ENCODE measurements at regions not wholly inside any gene's neighbourhood (a gene's known extent, or its start where the extent isn't known, plus 50 kb on each side); places are given as distances from the start of the nearest gene placed in this dataset.

DNA sequence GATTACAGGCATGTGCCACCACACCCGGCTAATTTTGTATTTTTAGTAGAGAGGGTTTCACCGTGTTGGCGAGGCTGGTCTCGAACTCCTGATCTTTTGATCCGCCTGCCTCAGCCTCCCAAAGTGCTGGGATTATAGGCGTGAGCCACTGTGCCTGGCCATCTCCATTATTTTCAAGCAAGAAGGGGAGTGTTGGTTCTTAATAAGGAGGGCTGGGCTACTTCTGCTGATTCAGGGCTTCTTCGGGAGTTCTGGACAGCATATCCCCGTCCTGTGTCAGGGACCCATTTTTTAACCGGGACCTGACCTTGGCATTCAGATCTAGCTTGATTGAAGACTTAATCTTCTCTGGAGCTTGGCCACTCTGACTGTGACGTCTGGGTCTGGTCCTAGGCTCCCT lies 74.1 kb upstream of the SYN2 start:
- Histone ChIP-seq H3K4me3 (no peak overlapping the region), H3K27me3 (no peaks in the 10 kb centered on the region), H3K36me3 (no peaks in the 10 kb centered on the region), H3K9me3 (no peaks in the 10 kb centered on the region), H3K4me1 (no peaks in the 10 kb centered on the region), H3K27ac (no peak overlapping the region)
- no peak for DNase-seq
- no peak for ATAC-seq (ENCODE audit: low FRiP score in 2 of 2)
- TF ChIP-seq, protein P1, sequence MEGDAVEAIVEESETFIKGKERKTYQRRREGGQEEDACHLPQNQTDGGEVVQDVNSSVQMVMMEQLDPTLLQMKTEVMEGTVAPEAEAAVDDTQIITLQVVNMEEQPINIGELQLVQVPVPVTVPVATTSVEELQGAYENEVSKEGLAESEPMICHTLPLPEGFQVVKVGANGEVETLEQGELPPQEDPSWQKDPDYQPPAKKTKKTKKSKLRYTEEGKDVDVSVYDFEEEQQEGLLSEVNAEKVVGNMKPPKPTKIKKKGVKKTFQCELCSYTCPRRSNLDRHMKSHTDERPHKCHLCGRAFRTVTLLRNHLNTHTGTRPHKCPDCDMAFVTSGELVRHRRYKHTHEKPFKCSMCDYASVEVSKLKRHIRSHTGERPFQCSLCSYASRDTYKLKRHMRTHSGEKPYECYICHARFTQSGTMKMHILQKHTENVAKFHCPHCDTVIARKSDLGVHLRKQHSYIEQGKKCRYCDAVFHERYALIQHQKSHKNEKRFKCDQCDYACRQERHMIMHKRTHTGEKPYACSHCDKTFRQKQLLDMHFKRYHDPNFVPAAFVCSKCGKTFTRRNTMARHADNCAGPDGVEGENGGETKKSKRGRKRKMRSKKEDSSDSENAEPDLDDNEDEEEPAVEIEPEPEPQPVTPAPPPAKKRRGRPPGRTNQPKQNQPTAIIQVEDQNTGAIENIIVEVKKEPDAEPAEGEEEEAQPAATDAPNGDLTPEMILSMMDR (IDR thresholded peaks at IDR 0.05) = no peak
- TF ChIP-seq POLR2AphosphoS5 (IDR thresholded peaks at IDR 0.05) = no peak
- no peak for TF ChIP-seq EP300 (IDR thresholded peaks at IDR 0.05)
- TF ChIP-seq POLR2A (IDR thresholded peaks at IDR 0.05) = no peak
- WGBS, 2 donors = 93 to 94% methylated on average over 8 to 10 of the region's 10 CpGs

DNA sequence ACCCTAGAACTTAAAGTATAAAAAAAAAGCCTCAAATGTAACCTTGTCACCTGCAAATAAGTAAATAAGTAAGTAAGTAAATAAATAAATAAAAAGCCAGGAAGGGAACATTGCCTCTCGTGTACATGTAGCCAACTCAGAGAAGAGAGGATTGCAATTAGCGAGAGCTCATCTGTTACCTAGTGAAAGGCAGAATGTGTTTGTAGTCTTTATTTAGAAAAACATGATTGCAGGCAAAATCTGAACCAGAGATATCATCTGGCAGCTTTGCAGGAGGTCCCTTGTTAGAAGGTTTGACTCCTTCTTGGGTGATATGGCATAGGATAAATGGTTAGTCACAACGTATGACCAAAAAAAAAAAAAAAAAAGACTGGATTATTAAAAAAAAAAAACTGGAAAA lies 71.6 kb upstream of the SYN2 start:
- no peak for DNase-seq
- Histone ChIP-seq H3K27me3 (no peaks in the 10 kb centered on the region), H3K9me3 (no peaks in the 10 kb centered on the region), H3K36me3 (no peaks in the 10 kb centered on the region), H3K27ac (no peak overlapping the region), H3K4me3 (no peak overlapping the region), H3K4me1 (no peaks in the 10 kb centered on the region)
- 80 to 87% methylated on average over 3 of the region's 3 CpGs for WGBS, 2 donors
- no peak for TF ChIP-seq EP300 (IDR thresholded peaks at IDR 0.05)
- TF ChIP-seq POLR2AphosphoS5 (IDR thresholded peaks at IDR 0.05) = no peak
- TF ChIP-seq, protein P1 (IDR thresholded peaks at IDR 0.05) = no peak
- TF ChIP-seq POLR2A (IDR thresholded peaks at IDR 0.05) = no peak
- ATAC-seq (ENCODE audit: low FRiP score in 2 of 2) = no peak

DNA sequence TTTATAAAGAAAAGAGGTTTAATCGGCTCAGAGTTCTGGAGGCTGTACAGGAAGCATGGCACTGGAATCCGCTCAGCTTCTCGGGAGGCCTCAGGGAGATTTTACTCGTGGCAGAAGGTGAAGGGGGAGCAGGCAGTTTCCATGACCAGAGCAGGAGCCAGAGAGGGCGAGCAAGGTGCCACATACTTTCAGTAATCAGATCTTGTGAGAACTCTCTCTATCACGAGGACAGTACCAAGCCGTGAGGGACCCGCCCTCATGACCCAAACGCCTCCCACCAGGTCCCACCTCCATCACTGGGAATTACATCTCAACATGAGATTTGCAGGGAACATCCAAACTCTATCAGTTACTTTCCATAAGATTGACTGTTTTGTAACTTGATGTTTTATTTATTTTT lies 70.7 kb upstream of the SYN2 start:
- no peaks in the 10 kb centered on the region for H3K36me3 ChIP-seq
- no peak for ATAC-seq (ENCODE audit: low FRiP score in 2 of 2)
- H3K9me3 ChIP-seq = no peaks in the 10 kb centered on the region
- DNase-seq = no peak
- no peaks in the 10 kb centered on the region for H3K27me3 ChIP-seq
- no peak overlapping the region for H3K4me3 ChIP-seq
- no peaks in the 10 kb centered on the region for H3K4me1 ChIP-seq
- TF ChIP-seq, protein P1 (IDR thresholded peaks at IDR 0.05) = no peak
- TF ChIP-seq POLR2A (IDR thresholded peaks at IDR 0.05) (no peak), POLR2AphosphoS5 (IDR thresholded peaks at IDR 0.05) (no peak), EP300 (IDR thresholded peaks at IDR 0.05) (no peak)
- no peak overlapping the region for H3K27ac ChIP-seq
- 75 to 76% methylated on average over 9 of the region's 9 CpGs for WGBS, 2 donors

DNA sequence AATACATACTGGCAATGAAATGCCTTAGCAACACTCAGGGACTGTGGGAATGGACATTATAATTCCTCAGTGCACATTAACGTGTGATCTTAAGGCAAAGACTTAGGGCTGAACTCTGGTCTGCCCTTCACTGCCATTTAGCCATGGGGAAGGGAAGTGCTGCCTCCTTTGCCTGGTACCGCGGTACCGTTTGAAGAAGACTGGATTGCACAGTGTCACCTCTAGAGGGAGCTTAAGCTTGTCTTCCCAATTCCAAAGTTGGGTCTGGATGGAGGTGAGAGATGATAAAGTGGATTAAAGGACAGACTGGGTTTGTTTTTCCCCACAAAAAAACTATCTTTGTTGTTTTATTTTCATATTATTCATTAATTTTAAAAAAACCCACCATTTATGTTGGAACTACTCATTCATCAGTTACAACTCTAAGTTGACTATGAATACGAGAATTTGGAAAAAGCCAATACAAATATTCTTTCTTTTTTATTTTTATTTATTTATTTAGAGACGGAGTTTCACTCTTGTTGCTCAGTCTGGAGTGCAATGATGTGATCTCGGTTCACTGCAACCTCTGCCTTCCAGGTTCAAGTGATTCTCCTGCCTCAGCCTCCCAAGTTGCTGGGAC lies 60.0 kb upstream of the SYN2 start:
- Histone ChIP-seq H3K27me3 (no peaks in the 10 kb centered on the region), H3K4me3 (no peak overlapping the region), H3K9me3 (no peaks in the 10 kb centered on the region), H3K36me3 (no peaks in the 10 kb centered on the region), H3K4me1 (no peaks in the 10 kb centered on the region), H3K27ac (no peak overlapping the region)
- TF ChIP-seq, protein P1 (IDR thresholded peaks at IDR 0.05) = peak in 5 of 6 experiments; percentile 38 to 53 (median 44)
- TF ChIP-seq POLR2AphosphoS5 (IDR thresholded peaks at IDR 0.05) = no peak
- no peak for TF ChIP-seq EP300 (IDR thresholded peaks at IDR 0.05)
- no peak for TF ChIP-seq POLR2A (IDR thresholded peaks at IDR 0.05)
- ATAC-seq (ENCODE audit: low FRiP score in 2 of 2) (peak; percentile 59 to 62), DNase-seq (no peak)
- 25 to 32% methylated on average over 7 of the region's 7 CpGs for WGBS, 2 donors

DNA sequence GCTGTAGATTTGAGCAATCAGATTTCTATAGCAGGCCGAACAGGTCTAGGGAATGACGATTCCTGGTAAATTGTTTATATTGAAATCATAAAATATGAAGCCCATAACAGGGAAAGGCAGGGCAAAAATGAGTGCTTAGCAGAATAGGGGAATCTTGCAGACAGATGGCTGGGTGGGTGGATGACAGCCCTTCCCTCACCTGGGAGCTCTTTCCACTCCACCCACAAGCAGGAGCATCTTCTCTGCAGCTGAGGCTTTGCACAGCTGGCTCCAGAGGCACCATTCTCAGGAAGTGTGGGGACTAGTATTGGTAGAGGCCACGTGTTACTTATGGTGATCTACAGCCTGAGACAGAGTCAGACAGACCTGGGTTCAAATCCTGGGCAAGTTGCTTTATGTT lies 55.9 kb upstream of the SYN2 start:
- 77 to 92% methylated on average over 2 to 3 of the region's 3 CpGs for WGBS, 2 donors
- H3K36me3 ChIP-seq = no peaks in the 10 kb centered on the region
- H3K9me3 ChIP-seq = no peaks in the 10 kb centered on the region
- ATAC-seq (ENCODE audit: low FRiP score in 2 of 2) = no peak
- DNase-seq = no peak
- TF ChIP-seq POLR2A (IDR thresholded peaks at IDR 0.05) (no peak), POLR2AphosphoS5 (IDR thresholded peaks at IDR 0.05) (no peak), EP300 (IDR thresholded peaks at IDR 0.05) (no peak)
- TF ChIP-seq, protein P1 (IDR thresholded peaks at IDR 0.05) = no peak
- no peaks in the 10 kb centered on the region for H3K27me3 ChIP-seq
- H3K27ac ChIP-seq = no peak overlapping the region
- no peaks in the 10 kb centered on the region for H3K4me1 ChIP-seq
- H3K4me3 ChIP-seq = no peak overlapping the region

Data from upper lobe of left lung (tissue), 6 donors.